H9 (cell line): ENCODE measurements at regions not wholly inside any gene's neighbourhood (a gene's known extent, or its start where the extent isn't known, plus 50 kb on each side); places are given as distances from the start of the nearest gene placed in this dataset.

Experiments
- DNase-seq: peaks from one replicate; pipeline ENCODE4 v3.0.0-alpha.2; 2017
- H2AFZ ChIP-seq: one replicate; pipeline ENCODE4 v1.6.1; 2013; ENCODE audit warnings: mild to moderate bottlenecking, low read length, control low read depth, moderate library complexity
- H2AK5ac ChIP-seq: 2 replicates; pipeline ENCODE4 v1.6.1; 2013; ENCODE audit warnings: low read length, control low read depth, mixed read lengths; ENCODE audit not compliant: insufficient read length
- H2BK120ac ChIP-seq: one replicate; pipeline ENCODE4 v1.6.1; 2013; ENCODE audit warnings: low read depth, mild to moderate bottlenecking, low read length, control low read depth, inconsistent platforms; ENCODE audit not compliant: poor library complexity, severe bottlenecking
- H2BK12ac ChIP-seq: 2 replicates; pipeline ENCODE4 v1.6.1; 2013; ENCODE audit warnings: low read length, control low read depth, mixed read lengths, low read depth; ENCODE audit not compliant: insufficient read length
- H2BK15ac ChIP-seq: 2 replicates; pipeline ENCODE4 v1.6.1; 2013; ENCODE audit warnings: low read depth, low read length, control low read depth
- H2BK20ac ChIP-seq: one replicate; pipeline ENCODE4 v1.6.1; 2013; ENCODE audit warnings: low read depth, mild to moderate bottlenecking, low read length, control low read depth, inconsistent platforms; ENCODE audit not compliant: poor library complexity, severe bottlenecking
- H2BK5ac ChIP-seq: 2 replicates; pipeline ENCODE4 v1.6.1; 2013; ENCODE audit warnings: low read length, control low read depth, mixed read lengths; ENCODE audit not compliant: insufficient read length
- H3K14ac ChIP-seq: 2 replicates; pipeline ENCODE4 v1.6.1; 2013; ENCODE audit warnings: low read length, control low read depth; ENCODE audit not compliant: insufficient read depth
- H3K18ac ChIP-seq: 2 replicates; pipeline ENCODE4 v1.6.1; 2013; ENCODE audit warnings: low read depth, mild to moderate bottlenecking, mixed read lengths, low read length, control low read depth; ENCODE audit not compliant: insufficient read length
- H3K23ac ChIP-seq: 2 replicates; pipeline ENCODE4 v1.6.1; 2013; ENCODE audit warnings: low read length, control low read depth, mixed read lengths, low read depth; ENCODE audit not compliant: insufficient read length
- H3K23me2 ChIP-seq: 2 replicates; pipeline ENCODE4 v1.6.1; 2013; ENCODE audit warnings: low read depth, mild to moderate bottlenecking, mixed read lengths, low read length, control low read depth; ENCODE audit not compliant: insufficient read length, poor library complexity, severe bottlenecking
- H3K27ac ChIP-seq: 2 replicates; pipeline ENCODE4 v1.5.1; 2013; ENCODE audit warnings: low read length, control low read depth, mixed read lengths, low read depth; ENCODE audit not compliant: insufficient read length
- H3K27me3 ChIP-seq: 2 replicates; pipeline ENCODE4 v1.6.1; 2013; ENCODE audit warnings: low read length, control low read depth, inconsistent platforms; ENCODE audit not compliant: insufficient read depth
- H3K4ac ChIP-seq: 2 replicates; pipeline ENCODE4 v1.6.1; 2013; ENCODE audit warnings: low read depth, mild to moderate bottlenecking, control low read depth, inconsistent platforms, low read length, moderate library complexity
- H3K4me1 ChIP-seq: 2 replicates; pipeline ENCODE4 v1.6.1; 2013; ENCODE audit warnings: low read length, control low read depth, inconsistent platforms; ENCODE audit not compliant: insufficient read depth
- H3K4me2 ChIP-seq: 2 replicates; pipeline ENCODE4 v1.6.1; 2013; ENCODE audit warnings: low read length, control low read depth, mixed read lengths; ENCODE audit not compliant: insufficient read length, insufficient read depth
- H3K56ac ChIP-seq: 2 replicates; pipeline ENCODE4 v1.6.1; 2013; ENCODE audit warnings: low read depth, mild to moderate bottlenecking, mixed read lengths, low read length, control low read depth; ENCODE audit not compliant: insufficient read length
- H3K79me1 ChIP-seq: 2 replicates; pipeline ENCODE4 v1.6.1; 2013; ENCODE audit warnings: low read depth, mild to moderate bottlenecking, moderate library complexity, low read length, control low read depth, inconsistent platforms; ENCODE audit not compliant: insufficient read depth, poor library complexity, severe bottlenecking
- H3K79me2 ChIP-seq: 2 replicates; pipeline ENCODE4 v1.6.1; 2013; ENCODE audit warnings: low read length, control low read depth, inconsistent platforms; ENCODE audit not compliant: insufficient read depth
- H3K9ac ChIP-seq: 2 replicates; pipeline ENCODE4 v1.6.1; 2013; ENCODE audit warnings: low read length, control low read depth, mixed read lengths; ENCODE audit not compliant: insufficient read length; ENCODE audit errors: extremely low read depth
- H3K9me3 ChIP-seq: one replicate; pipeline ENCODE4 v1.6.1; 2013; ENCODE audit warnings: low read depth, low read length, inconsistent platforms; ENCODE audit not compliant: control insufficient read depth
- H3T11ph ChIP-seq: one replicate; pipeline ENCODE4 v1.6.1; 2013; ENCODE audit warnings: mild to moderate bottlenecking, low read length, control low read depth, inconsistent platforms
- H4K20me1 ChIP-seq: one replicate; pipeline ENCODE4 v1.6.1; 2013; ENCODE audit not compliant: control insufficient read depth, insufficient read length, insufficient read depth
- H4K5ac ChIP-seq: 2 replicates; pipeline ENCODE4 v1.6.1; 2013; ENCODE audit warnings: low read depth, mild to moderate bottlenecking, mixed read lengths, low read length, control low read depth; ENCODE audit not compliant: insufficient read length
- H4K8ac ChIP-seq: replicated peaks from 2 replicates; pipeline ENCODE4 v1.6.1; 2013; ENCODE audit warnings: low read length, control low read depth, mixed read lengths, low read depth; ENCODE audit not compliant: insufficient read length
- H4K91ac ChIP-seq: 2 replicates; pipeline ENCODE4 v1.6.1; 2013; ENCODE audit warnings: low read depth, mild to moderate bottlenecking, moderate library complexity, mixed read lengths, low read length, control low read depth; ENCODE audit not compliant: insufficient read length
- H3K27ac Mint-ChIP-seq, 3 experiments: 2 replicates in 2 of 3; 3 replicates in 1 of 3; pipeline ENCODE4 v1.8.0; 2020 to 2021; ENCODE audit warnings: mixed read lengths in 3 of 3, mild to moderate bottlenecking in 1 of 3, moderate library complexity in 1 of 3
- H3K27me3 Mint-ChIP-seq: 2 replicates; pipeline ENCODE4 v1.8.0; 2021; ENCODE audit warnings: low read depth, mild to moderate bottlenecking, moderate library complexity, mixed read lengths
- H3K36me3 Mint-ChIP-seq, 3 experiments: 2 replicates in 2 of 3; 3 replicates in 1 of 3; pipeline ENCODE4 v1.8.0; 2020 to 2021; ENCODE audit warnings: low read depth in 3 of 3, mixed read lengths in 3 of 3; ENCODE audit not compliant: insufficient read depth in 1 of 3
- H3K4me1 Mint-ChIP-seq, 2 experiments: 2 replicates each; pipeline ENCODE4 v1.8.0; 2020; ENCODE audit warnings: mixed read lengths in 2 of 2
- H3K4me3 Mint-ChIP-seq, 2 experiments: 2 replicates in 1 of 2; 3 replicates in 1 of 2; pipeline ENCODE4 v1.8.0; 2020 to 2021; ENCODE audit warnings: mild to moderate bottlenecking in 2 of 2, mixed read lengths in 2 of 2, moderate library complexity in 1 of 2
- H3K9me3 Mint-ChIP-seq, 2 experiments: 2 replicates in 1 of 2; 3 replicates in 1 of 2; pipeline ENCODE4 v1.8.0; 2020; ENCODE audit warnings: mild to moderate bottlenecking in 2 of 2, mixed read lengths in 2 of 2, moderate library complexity in 1 of 2
- WGBS: extraction: QIAGEN DNeasy Blood & Tissue Kit; methylation state at CpG from one replicate; pipeline ENCODE4 v1.1.7; 2013; ENCODE audit warnings: missing lambda C conversion rate, low lambda C conversion rate, mixed read lengths; ENCODE audit not compliant: insufficient read length; ENCODE audit errors: extremely low coverage; 5-methylcytosine and 5-hydroxymethylcytosine counted together
- TF ChIP-seq, protein P1 (sequence below): fragments of 200-600 bp; sonication (generic); conservative IDR thresholded peaks from 3 replicates; pipeline ENCODE4 v1.8.0; 2021; ENCODE audit warnings: antibody characterized with exemption, mild to moderate bottlenecking

DNA sequence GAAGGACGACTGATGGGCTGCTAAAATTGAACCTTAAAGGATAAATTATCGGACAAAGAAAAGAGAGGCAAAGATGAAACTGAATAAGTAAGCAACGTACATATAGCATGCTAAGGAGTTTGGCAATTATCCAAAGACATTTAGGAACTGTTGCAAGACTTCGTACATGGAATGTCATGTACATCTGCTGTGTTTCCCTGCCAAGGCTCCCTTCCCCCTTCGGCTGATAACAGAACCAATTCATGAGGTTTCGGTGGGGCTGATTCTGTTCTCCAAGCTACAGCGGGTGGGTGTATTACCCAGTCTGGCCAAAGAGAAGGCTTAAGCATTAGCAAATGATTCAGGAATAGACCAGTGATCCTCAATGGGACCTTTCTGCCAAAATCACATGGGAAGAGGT, 190.9 kb upstream of the FREM1 start:
- H3K36me3 Mint-ChIP-seq: no peaks in the 10 kb centered on the region
- Histone ChIP-seq H3K23me2 (no peaks in the 10 kb centered on the region), H4K91ac (no peak overlapping the region), H3K79me2 (no peaks in the 10 kb centered on the region), H2AFZ (no peak overlapping the region), H2BK12ac (no peak overlapping the region), H4K5ac (no peak overlapping the region), H3K18ac (no peak overlapping the region), H2BK20ac (no peak overlapping the region), H3K4me2 (no peak overlapping the region), H3K4me1 (no peaks in the 10 kb centered on the region), H3K79me1 (no peaks in the 10 kb centered on the region), H3K14ac (no peak overlapping the region), H3K4ac (no peak overlapping the region), H3K27ac (no peak overlapping the region), H2BK5ac (no peak overlapping the region), H3K23ac (no peak overlapping the region), H3K9me3 (no peaks in the 10 kb centered on the region), H3K56ac (no peak overlapping the region), H3T11ph (no peak overlapping the region), H4K8ac (no peak overlapping the region), H3K9ac (no peak overlapping the region), H2AK5ac (no peak overlapping the region), H2BK120ac (no peak overlapping the region), H2BK15ac (no peak overlapping the region), H4K20me1 (no peaks in the 10 kb centered on the region), H3K27me3 (no peaks in the 10 kb centered on the region)
- no peak overlapping the region for H3K27ac Mint-ChIP-seq
- H3K9me3 Mint-ChIP-seq: no peaks in the 10 kb centered on the region
- H3K4me3 Mint-ChIP-seq: no peak overlapping the region
- WGBS: no CpG with 5 or more reads among the region's 7 CpGs
- DNase-seq: no peak
- no peaks in the 10 kb centered on the region for H3K4me1 Mint-ChIP-seq
- no peaks in the 10 kb centered on the region for H3K27me3 Mint-ChIP-seq
- TF ChIP-seq, protein P1, sequence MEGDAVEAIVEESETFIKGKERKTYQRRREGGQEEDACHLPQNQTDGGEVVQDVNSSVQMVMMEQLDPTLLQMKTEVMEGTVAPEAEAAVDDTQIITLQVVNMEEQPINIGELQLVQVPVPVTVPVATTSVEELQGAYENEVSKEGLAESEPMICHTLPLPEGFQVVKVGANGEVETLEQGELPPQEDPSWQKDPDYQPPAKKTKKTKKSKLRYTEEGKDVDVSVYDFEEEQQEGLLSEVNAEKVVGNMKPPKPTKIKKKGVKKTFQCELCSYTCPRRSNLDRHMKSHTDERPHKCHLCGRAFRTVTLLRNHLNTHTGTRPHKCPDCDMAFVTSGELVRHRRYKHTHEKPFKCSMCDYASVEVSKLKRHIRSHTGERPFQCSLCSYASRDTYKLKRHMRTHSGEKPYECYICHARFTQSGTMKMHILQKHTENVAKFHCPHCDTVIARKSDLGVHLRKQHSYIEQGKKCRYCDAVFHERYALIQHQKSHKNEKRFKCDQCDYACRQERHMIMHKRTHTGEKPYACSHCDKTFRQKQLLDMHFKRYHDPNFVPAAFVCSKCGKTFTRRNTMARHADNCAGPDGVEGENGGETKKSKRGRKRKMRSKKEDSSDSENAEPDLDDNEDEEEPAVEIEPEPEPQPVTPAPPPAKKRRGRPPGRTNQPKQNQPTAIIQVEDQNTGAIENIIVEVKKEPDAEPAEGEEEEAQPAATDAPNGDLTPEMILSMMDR: no peak
